ENCODE measurements at regions not wholly inside any gene's neighbourhood (a gene's known extent, or its start where the extent isn't known, plus 50 kb on each side); places are given as distances from the start of the nearest gene placed in this dataset.

GRCh38 chr18:54100920-54101470 lies 123.5 kb downstream of the MBD2 start:
- DNase-seq: no peak

- no peak for DNase-seq
Measured at GRCh38 chr18:54100466-54100865, 124.0 kb downstream of the MBD2 start.

GRCh38 chr18:54094474-54094873 lies 130.0 kb downstream of the MBD2 start:
- no peak for DNase-seq

GRCh38 chr18:54090856-54091255 lies 133.6 kb downstream of the MBD2 start:
- DNase-seq: no peak

- no peak for DNase-seq
Measured at GRCh38 chr18:54089749-54090459, 134.6 kb downstream of the MBD2 start.

GRCh38 chr18:54086863-54087262 lies 137.6 kb downstream of the MBD2 start:
- DNase-seq: no peak

GRCh38 chr18:54086046-54086802 lies 138.2 kb downstream of the MBD2 start:
- DNase-seq: no peak

GRCh38 chr18:54080858-54081257 lies 143.6 kb downstream of the MBD2 start:
- DNase-seq: no peak

GRCh38 chr18:54076166-54076565 lies 148.3 kb downstream of the MBD2 start:
- DNase-seq: no peak

- no peak for DNase-seq
Measured at GRCh38 chr18:54075689-54076088, 148.8 kb downstream of the MBD2 start.

- DNase-seq: no peak
Measured at GRCh38 chr18:54069729-54070128, 154.7 kb downstream of the MBD2 start.

GRCh38 chr18:54060343-54061005 lies 164.0 kb downstream of the MBD2 start:
- DNase-seq: no peak

GRCh38 chr18:54052732-54053429 lies 171.6 kb downstream of the MBD2 start:
- no peak for DNase-seq

GRCh38 chr18:54052259-54052658 lies 172.2 kb downstream of the MBD2 start:
- no peak for DNase-seq

- no peak for DNase-seq
Measured at GRCh38 chr18:54043484-54044251, 180.8 kb downstream of the MBD2 start.

GRCh38 chr18:54035927-54036326 lies 188.5 kb downstream of the MBD2 start:
- no peak for DNase-seq

- no peak for DNase-seq
Measured at GRCh38 chr18:54033052-54033451, 191.4 kb downstream of the MBD2 start.

- no peak for DNase-seq
Measured at GRCh38 chr18:54032412-54032811, 192.1 kb downstream of the MBD2 start.

GRCh38 chr18:54031243-54031642 lies 193.2 kb downstream of the MBD2 start:
- DNase-seq: no peak

- no peak for DNase-seq
Measured at GRCh38 chr18:54030434-54030833, 194.0 kb downstream of the MBD2 start.

- DNase-seq: no peak
Measured at GRCh38 chr18:54023471-54023870, 201.0 kb downstream of the MBD2 start.

GRCh38 chr18:54020966-54021365 lies 203.5 kb downstream of the MBD2 start:
- no peak for DNase-seq

Data from CD4-positive, alpha-beta T cell treated with Interleukin-17A for 4 hours (primary cell).